Hematopoietic multipotent progenitor cell treated with erythropoietin and hydrocortisone succinate and interleukin-3 and kit ligand, for 15 days (in vitro differentiated cells): ENCODE measurements at regions not wholly inside any gene's neighbourhood (a gene's known extent, or its start where the extent isn't known, plus 50 kb on each side); places are given as distances from the start of the nearest gene placed in this dataset.

ENCODE experiments used
- DNase-seq: peaks from one replicate; pipeline ENCODE4 v3.0.0-alpha.2; 2015; ENCODE audit warnings: low spot score

DNA sequence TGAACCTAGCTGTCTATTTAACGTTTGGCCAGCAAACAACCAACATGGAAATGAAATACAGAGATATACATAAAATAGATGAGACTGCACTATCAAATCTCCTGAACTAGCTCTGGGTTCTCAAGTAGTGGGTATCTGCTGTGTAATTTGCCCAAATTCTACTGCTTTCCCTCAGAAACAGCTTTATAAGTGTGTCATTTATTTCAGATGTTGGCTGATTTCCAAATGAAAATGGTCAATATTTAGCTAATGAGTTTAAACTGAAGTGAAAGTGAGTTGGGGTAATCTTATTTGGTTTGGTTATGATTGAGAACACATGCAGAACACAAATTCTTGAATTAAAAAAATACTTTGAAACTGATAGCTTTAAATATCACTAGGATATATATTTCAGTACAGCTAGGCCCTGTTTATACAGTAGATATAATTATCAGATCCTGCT lies 601.7 kb upstream of the CXADR start:
- no peak for DNase-seq

- DNase-seq, result no peak
Measured at GRCh38 chr21:16912075-16912474, 600.8 kb upstream of the CXADR start.

- no peak for DNase-seq
Measured at GRCh38 chr21:16913010-16913409, 599.8 kb upstream of the CXADR start.

DNA sequence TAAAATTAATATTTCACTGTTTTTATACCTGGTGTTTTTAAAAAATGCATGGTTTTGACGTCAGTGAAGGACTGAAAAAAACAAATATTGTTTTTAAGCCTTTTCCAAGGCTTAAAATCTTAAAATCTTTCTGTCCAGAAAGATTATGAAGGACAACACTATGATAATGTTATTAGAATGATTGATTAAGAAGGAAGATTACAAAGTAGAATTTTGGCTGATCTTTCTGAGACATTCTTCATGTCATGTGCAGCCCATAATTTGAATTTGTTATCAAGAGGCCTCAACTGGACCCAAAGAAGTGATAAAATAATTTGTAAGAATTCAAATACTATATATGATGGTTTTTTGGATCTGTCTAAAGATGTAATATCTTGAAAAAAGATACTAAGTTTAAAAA lies 584.4 kb upstream of the CXADR start:
- no peak for DNase-seq

- DNase-seq, result no peak
Measured at GRCh38 chr21:16932314-16932713, 580.5 kb upstream of the CXADR start.

GRCh38 chr21:16942703-16943102 lies 570.1 kb upstream of the CXADR start:
- DNase-seq, result no peak

GRCh38 chr21:16943231-16943630 lies 569.6 kb upstream of the CXADR start:
- no peak for DNase-seq

GRCh38 chr21:16945580-16945979 lies 567.3 kb upstream of the CXADR start:
- DNase-seq, result no peak

DNA sequence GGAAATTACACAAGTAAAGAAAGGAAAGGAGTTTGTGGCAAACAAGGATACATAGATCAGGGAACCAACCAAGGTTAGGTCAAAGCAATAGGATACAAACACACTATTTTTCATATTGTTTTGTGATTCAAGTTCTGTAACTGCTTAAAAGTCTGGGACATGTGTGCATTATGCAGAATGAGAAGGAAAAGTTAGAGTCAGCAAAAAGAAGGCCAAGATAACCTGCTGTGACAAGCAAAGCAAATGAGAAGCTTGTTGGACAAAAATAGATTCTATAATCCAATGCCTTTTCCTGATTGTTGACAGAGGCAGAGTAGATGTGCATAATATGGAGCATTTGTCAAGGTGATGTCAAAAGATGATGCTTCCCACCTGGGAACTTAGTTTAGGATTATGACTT lies 556.0 kb upstream of the CXADR start:
- no peak for DNase-seq

DNA sequence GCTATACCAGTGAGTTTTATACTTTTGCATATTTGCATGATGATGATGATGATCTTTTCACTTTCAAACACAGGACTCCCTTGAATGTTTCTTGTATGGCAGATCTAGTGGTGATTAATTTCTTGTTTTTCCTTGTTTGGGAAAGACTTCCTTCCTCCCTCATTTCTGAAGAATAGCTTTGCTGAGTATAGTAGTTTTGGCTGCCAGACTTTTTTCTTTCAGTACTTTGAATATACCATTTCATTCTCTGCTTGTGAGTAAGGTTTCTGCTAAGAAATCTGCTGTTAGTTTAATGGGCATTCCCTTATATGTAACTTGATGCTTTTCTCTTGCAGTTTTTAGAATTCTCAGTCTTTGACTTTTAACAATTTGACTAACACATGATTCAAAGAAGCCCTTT lies 547.4 kb upstream of the CXADR start:
- no peak for DNase-seq

- no peak for DNase-seq
Measured at GRCh38 chr21:16968436-16968835, 544.4 kb upstream of the CXADR start.

DNA sequence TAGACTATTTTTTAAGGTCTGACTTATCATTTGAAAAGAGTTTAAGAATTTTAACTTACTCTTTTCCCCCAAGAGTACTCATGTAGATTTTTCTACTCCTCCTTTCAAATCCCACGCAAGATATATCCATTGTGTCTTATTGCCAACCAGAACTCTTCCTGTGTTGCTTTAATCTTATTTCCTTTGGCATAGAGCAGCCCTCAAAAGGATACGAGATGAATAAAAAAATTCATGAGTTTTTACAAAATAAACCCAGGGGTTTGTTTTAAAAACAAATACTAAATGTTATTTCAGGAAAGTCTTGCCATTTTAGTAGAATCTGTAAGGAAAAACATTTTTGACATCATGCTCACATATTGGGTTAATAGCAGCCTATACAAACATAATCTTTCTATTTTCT lies 543.2 kb upstream of the CXADR start:
- DNase-seq, result no peak

DNA sequence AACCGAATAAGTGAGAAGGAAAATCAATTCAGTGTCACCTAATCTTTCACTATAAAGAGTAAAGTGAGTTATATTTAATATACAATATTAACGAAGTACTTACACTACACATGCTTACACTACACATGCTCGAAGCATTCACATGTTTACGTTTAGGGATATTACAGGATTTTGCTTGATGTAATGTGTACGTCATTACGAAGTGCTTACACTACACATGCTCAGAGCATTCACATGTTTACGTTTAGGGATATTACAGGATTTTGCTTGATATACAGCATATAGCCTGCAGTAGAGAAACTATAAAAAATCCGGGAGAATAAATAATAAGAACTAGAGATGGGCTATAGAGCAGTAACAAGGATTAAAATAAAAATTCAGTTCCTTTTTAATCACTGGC lies 538.8 kb upstream of the CXADR start:
- no peak for DNase-seq

- DNase-seq, result no peak
Measured at GRCh38 chr21:16976193-16976592, 536.6 kb upstream of the CXADR start.

DNA sequence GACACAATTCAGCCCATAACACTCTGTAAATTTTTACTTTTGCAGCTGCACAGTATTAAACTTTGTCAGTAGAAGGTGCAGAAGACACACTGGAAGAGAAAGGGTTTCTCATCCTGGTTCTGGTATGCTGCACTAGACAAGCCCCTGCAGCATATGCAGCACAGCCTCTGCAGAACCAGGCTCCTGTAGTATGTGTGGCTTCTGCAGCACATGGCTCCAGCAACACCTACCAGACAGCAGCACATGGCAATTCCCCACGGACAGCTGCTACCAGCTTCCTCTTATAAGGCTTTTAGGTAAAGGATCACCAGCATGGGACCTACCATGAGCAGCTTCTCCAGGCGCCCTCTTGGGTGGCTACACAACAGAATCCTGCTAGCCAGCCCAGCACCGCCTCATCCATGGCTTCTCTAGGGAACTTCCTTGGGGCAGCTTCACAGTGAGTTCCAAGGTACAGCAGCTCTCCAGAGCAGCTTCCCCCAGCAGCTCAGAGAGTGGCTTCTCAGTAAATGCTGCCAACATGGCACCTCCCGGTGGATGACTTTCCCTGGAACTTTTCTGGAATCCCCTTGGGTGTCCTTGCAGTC lies 534.4 kb upstream of the CXADR start:
- no peak for DNase-seq

GRCh38 chr21:16979574-16979973 lies 533.3 kb upstream of the CXADR start:
- no peak for DNase-seq

- no peak for DNase-seq
Measured at GRCh38 chr21:16983420-16983819, 529.4 kb upstream of the CXADR start.

DNA sequence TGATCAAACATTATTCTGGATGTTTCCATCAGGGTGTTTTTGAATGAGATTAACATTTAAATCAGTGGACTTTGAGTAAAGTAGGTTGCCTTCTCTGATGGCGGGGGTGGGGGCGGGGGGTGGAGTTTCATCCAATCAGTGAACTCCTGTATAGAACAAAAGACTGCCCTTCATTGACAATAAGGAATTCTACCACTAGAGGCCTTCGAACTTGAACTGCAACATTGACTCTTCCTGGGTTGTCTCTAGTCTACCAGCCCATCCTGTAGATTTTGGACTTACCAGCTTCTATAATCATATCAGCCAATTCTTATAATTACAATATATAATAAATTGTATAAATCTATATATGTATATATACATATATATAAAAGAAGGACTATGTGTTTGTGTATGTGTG lies 520.4 kb upstream of the CXADR start:
- DNase-seq, result no peak

DNA sequence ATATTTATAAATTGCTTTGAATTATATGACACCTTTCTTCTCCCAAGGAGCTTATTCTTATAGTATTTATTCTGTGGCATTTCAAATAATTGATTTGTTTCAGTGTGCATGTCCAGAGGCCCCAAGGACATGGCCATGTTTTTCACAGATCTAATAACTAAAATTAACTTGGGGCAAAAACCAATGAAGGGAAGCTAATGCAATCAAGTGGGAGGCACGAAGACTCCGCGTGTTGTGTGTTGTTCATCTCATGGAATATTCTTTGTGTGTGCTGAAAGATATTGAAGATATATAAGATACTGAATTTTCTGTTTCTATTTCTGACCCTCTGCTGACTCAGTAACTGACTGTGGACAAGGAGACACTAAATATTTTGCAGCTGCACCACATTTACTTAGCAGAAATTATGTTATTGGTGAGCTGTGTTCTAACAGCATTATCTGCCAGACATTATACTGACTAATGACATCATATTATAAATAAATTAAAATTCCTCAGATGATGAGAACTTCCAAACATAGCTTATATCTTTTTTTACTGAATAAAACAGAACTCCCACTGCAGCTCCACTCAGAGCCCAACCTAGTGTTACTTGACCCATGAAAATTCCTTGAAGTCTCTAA lies 519.3 kb upstream of the CXADR start:
- no peak for DNase-seq

GRCh38 chr21:17002594-17003257 lies 510.1 kb upstream of the CXADR start:
- no peak for DNase-seq

DNA sequence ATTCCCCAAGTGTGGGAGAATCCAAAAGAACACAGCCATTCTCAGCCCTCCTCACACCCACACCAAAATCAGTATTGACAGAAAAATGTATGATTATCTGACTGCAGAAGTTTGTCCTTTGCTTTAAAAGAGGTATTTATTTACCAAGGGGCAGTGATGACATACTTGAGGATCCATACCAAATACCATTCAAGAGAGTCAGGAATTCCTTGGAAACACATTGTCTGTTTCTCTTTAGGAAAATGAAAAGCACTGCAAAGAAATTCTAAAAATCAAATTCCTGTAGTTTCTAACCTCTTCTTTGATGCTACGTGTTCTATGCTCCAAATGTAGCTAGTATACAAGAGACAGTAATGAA lies 509.6 kb upstream of the CXADR start:
- no peak for DNase-seq

DNA sequence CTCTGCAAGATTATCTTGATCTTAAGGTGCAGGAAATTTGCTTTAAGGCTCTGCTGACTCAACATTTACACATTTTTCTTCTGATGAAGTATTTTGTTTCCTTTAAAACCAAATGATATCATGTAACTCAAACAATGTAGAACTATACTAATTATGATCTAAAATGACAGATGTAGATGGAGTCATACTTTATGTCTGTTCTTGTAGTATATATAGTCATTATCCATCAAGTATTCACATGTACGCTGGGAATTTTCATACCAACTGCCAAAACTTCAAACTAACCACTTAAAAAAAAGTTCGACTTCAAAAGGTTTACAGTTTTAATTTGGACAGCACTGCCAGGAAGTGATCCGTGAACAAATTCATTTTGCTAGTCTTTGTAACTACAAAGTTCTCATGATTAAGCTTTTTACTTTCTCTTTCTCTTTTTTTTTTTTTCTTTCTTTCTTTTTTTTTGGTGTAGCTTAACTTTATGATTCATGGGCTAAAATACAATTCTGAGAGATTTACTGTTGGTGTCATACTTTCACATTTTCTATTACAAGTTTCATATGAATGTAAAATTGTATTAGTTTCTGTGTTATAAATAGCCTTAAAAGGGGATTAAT lies 509.0 kb upstream of the CXADR start:
- DNase-seq, result no peak

GRCh38 chr21:17032141-17032655 lies 480.6 kb upstream of the CXADR start:
- DNase-seq, result no peak
